SK-N-SH (cell line): ENCODE measurements at regions not wholly inside any gene's neighbourhood (a gene's known extent, or its start where the extent isn't known, plus 50 kb on each side); places are given as distances from the start of the nearest gene placed in this dataset.

Experiments used
- CTCF ChIA-PET: fragments of 300-600, 350-600 bp; formaldehyde crosslinking; extraction: SDS; loops from one replicate; lab custom pipeline; 2021; lab: Yijun Ruan, JAX
- POLR2A ChIA-PET: fragments of 350-600 bp; sonication (Branson Sonifier 250); formaldehyde crosslinking; extraction: SDS; loops from one replicate; lab custom pipeline; 2020; ENCODE audit warnings: antibody characterized with exemption, inconsistent platforms; lab: Yijun Ruan, JAX
- DNase-seq: peaks from one replicate; pipeline ENCODE4 v3.0.0; 2012
- H2AFZ ChIP-seq: fragments of 200-600 bp; sonication (generic); 2 replicates; pipeline ENCODE4 v1.8.1; 2016; ENCODE audit warnings: antibody characterized with exemption, mild to moderate bottlenecking, low read depth
- H3F3A ChIP-seq: fragments of 200-600 bp; sonication (generic); replicated peaks from 2 replicates; pipeline ENCODE3; 2016; ENCODE audit warnings: antibody characterized with exemption, mild to moderate bottlenecking; ENCODE audit not compliant: insufficient read depth
- H3K27ac ChIP-seq, 2 experiments: fragments of 200-500 bp in 1 of 2; fragments of 200-600 bp in 1 of 2; sonication (Bioruptor generic) in 1 of 2; sonication (generic), shearing (Covaris generic) in 1 of 2; 2 replicates each; pipeline versions ENCODE4 v1.5.1 to v1.6.1; 2014 to 2016; ENCODE audit warnings: low read depth in 2 of 2, inconsistent platforms in 1 of 2, low read length in 1 of 2, mild to moderate bottlenecking in 1 of 2, mixed read lengths in 1 of 2
- H3K27me3 ChIP-seq: fragments of 200-600 bp; sonication (generic), shearing (Covaris generic); 2 replicates; pipeline ENCODE4 v1.6.1; 2016; ENCODE audit warnings: mixed run types; ENCODE audit not compliant: insufficient read depth
- H3K36me3 ChIP-seq, 2 experiments: fragments of 200-500 bp in 1 of 2; fragments of 200-600 bp in 1 of 2; sonication (Bioruptor generic) in 1 of 2; sonication (generic) in 1 of 2; replicated peaks in 1 of 2; 2 replicates each; pipeline versions ENCODE3 to v1.5.1; 2014 to 2016; ENCODE audit warnings: low read length in 1 of 2, mild to moderate bottlenecking in 1 of 2; ENCODE audit not compliant: insufficient read depth in 2 of 2, control insufficient read depth in 1 of 2
- H3K4me1 ChIP-seq, 2 experiments: fragments of 200-500 bp in 1 of 2; fragments of 200-600 bp in 1 of 2; sonication (Bioruptor generic) in 1 of 2; sonication (generic), shearing (Covaris generic) in 1 of 2; 2 replicates each; pipeline versions ENCODE4 v1.5.1 to v1.6.1; 2014 to 2016; ENCODE audit warnings: low read depth in 1 of 2, low read length in 1 of 2, mixed run types in 1 of 2; ENCODE audit not compliant: insufficient read depth in 2 of 2, control insufficient read depth in 1 of 2
- H3K4me2 ChIP-seq: fragments of 200-600 bp; sonication (generic), shearing (Covaris generic); 2 replicates; pipeline ENCODE4 v1.6.1; 2017; ENCODE audit warnings: mixed run types
- H3K4me3 ChIP-seq, 2 experiments: fragments of 200-500 bp in 1 of 2; fragments of 200-600 bp in 1 of 2; sonication (Bioruptor generic) in 1 of 2; sonication (generic), shearing (Covaris generic) in 1 of 2; 2 replicates each; pipeline versions ENCODE4 v1.5.1 to v1.8.1; 2014 to 2016; ENCODE audit warnings: low read depth in 2 of 2, inconsistent platforms in 1 of 2, low read length in 1 of 2, mild to moderate bottlenecking in 1 of 2, mixed read lengths in 1 of 2, moderate library complexity in 1 of 2
- H3K79me2 ChIP-seq: fragments of 200-600 bp; sonication (generic); 2 replicates; pipeline ENCODE4 v1.8.1; 2017; ENCODE audit warnings: mild to moderate bottlenecking; ENCODE audit not compliant: insufficient read depth
- H3K9ac ChIP-seq: fragments of 200-600 bp; sonication (generic); 2 replicates; pipeline ENCODE4 v1.6.1; 2017; ENCODE audit warnings: mixed run types
- H3K9me2 ChIP-seq: fragments of 200-600 bp; sonication (generic); 2 replicates; pipeline ENCODE4 v1.6.1; 2017; ENCODE audit warnings: mixed run types
- H3K9me3 ChIP-seq: fragments of 200-600 bp; sonication (generic); 2 replicates; pipeline ENCODE4 v1.6.1; 2017; ENCODE audit warnings: mixed run types, mild to moderate bottlenecking, moderate library complexity
- H4K20me1 ChIP-seq: fragments of 200-600 bp; sonication (generic); 2 replicates; pipeline ENCODE4 v1.6.1; 2017; ENCODE audit warnings: mild to moderate bottlenecking, mixed run types; ENCODE audit not compliant: insufficient read depth
- CTCF ChIP-seq: fragments of 200-600 bp; sonication (generic); IDR thresholded peaks from 2 replicates; pipeline ENCODE4 v1.6.1; 2017; ENCODE audit warnings: antibody characterized with exemption, mild to moderate bottlenecking, moderate library complexity
- FOXJ3 ChIP-seq: sonication (generic); formaldehyde crosslinking; IDR thresholded peaks from 2 replicates; pipeline ENCODE4 v1.5.1; 2020; ENCODE audit warnings: mild to moderate bottlenecking, missing genetic modification reagents
- GABPA ChIP-seq: IDR thresholded peaks from 2 replicates; pipeline ENCODE4 v1.4.0; 2012; ENCODE audit warnings: low read depth, mild to moderate bottlenecking
- JUND ChIP-seq: IDR thresholded peaks from 2 replicates; pipeline ENCODE4 v1.4.0; 2012
- MAX ChIP-seq: IDR thresholded peaks from 2 replicates; pipeline ENCODE4 v1.4.0; 2012; ENCODE audit warnings: low read depth
- MEF2A ChIP-seq: IDR thresholded peaks from 2 replicates; pipeline ENCODE4 v1.4.0; 2012; ENCODE audit warnings: low read depth, borderline replicate concordance
- MXI1 ChIP-seq: IDR thresholded peaks from 2 replicates; pipeline ENCODE4 v1.6.1; 2012; ENCODE audit warnings: mild to moderate bottlenecking, low read depth, low read length, improper control_type of control experiment
- NRF1 ChIP-seq: IDR thresholded peaks from 2 replicates; pipeline ENCODE4 v1.6.1; 2012; ENCODE audit warnings: low read depth, mild to moderate bottlenecking, low read length
- PBX3 ChIP-seq: IDR thresholded peaks from 2 replicates; pipeline ENCODE4; 2012
- POLR2AphosphoS5 ChIP-seq: IDR thresholded peaks from 2 replicates; pipeline ENCODE4 v1.6.1; 2012; ENCODE audit warnings: low read depth, low read length
- RAD21 ChIP-seq: IDR thresholded peaks from 2 replicates; pipeline ENCODE4 v1.6.1; 2012; ENCODE audit warnings: mild to moderate bottlenecking, low read length
- SMC3 ChIP-seq: IDR thresholded peaks from 2 replicates; pipeline ENCODE4 v1.6.1; 2012; ENCODE audit warnings: low read depth, low read length, improper control_type of control experiment
- WGBS: methylation state at CpG from one replicate; pipeline ENCODE4 v1.1.6; 2017; ENCODE audit warnings: low lambda C conversion rate; 5-methylcytosine and 5-hydroxymethylcytosine counted together
- TF ChIP-seq, protein P1 (sequence below): IDR thresholded peaks from 2 replicates; pipeline ENCODE4 v1.4.0; 2012; ENCODE audit warnings: low read depth, borderline replicate concordance
- TF ChIP-seq, protein P2 (sequence below): IDR thresholded peaks from 2 replicates; pipeline ENCODE4 v1.4.0; 2012; ENCODE audit warnings: low read depth, borderline replicate concordance
- TF ChIP-seq, protein P3 (sequence below): IDR thresholded peaks from 2 replicates; pipeline ENCODE4 v1.6.1; 2012; ENCODE audit warnings: mild to moderate bottlenecking, low read depth, low read length, moderate library complexity

DNA sequence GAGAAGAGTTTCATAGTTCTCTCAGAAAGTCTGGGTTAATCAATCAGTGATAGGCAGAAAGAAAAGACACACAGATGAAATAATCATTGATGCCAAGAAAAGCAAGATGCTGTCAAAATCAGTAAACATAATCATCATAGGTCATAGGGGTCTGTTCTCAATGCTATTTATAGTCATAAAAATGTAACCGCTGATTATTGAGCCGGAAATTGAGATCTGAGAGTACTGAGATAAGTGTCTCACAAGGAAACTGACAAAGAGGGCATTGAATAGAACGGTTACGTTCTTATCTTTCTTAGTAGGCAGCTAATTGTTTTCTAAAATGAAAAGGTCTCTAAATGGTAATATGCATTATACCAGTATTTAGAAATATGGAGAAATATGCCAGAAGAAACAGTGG lies 1686.1 kb upstream of the AGA start (continued):
- TF ChIP-seq PBX3 = no peak
- TF ChIP-seq RAD21 = no peak
- TF ChIP-seq MAX = no peak
- TF ChIP-seq CTCF = no peak
- TF ChIP-seq MEF2A = no peak
- no peak for TF ChIP-seq SMC3
- TF ChIP-seq, protein P1, sequence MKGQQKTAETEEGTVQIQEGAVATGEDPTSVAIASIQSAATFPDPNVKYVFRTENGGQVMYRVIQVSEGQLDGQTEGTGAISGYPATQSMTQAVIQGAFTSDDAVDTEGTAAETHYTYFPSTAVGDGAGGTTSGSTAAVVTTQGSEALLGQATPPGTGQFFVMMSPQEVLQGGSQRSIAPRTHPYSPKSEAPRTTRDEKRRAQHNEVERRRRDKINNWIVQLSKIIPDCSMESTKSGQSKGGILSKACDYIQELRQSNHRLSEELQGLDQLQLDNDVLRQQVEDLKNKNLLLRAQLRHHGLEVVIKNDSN = no peak
- TF ChIP-seq FOXJ3 (CRISPR knock-in tag) = no peak
- no peak for TF ChIP-seq GABPA
- TF ChIP-seq NRF1 = no peak

- POLR2A ChIA-PET = no interaction called here
These were observed 1688.0 kb upstream of the AGA start for GRCh38 chr4:179130122-179130714.

More at GRCh38 chr4:179130122-179130714, 1688.0 kb upstream of the AGA start:
- H3F3A ChIP-seq = no peaks in the 10 kb centered on the region
- no peak overlapping the region for H3K27ac ChIP-seq
- no peaks in the 10 kb centered on the region for H3K79me2 ChIP-seq
- H3K4me2 ChIP-seq = no peak overlapping the region
- no peak overlapping the region for H3K4me3 ChIP-seq
- H3K9me3 ChIP-seq = no peaks in the 10 kb centered on the region
- WGBS = 3% methylated on average over 2 of the region's 2 CpGs
- no peak overlapping the region for H2AFZ ChIP-seq
- CTCF ChIA-PET = no interaction called here
- no peaks in the 10 kb centered on the region for H3K36me3 ChIP-seq
- TF ChIP-seq, protein P2, sequence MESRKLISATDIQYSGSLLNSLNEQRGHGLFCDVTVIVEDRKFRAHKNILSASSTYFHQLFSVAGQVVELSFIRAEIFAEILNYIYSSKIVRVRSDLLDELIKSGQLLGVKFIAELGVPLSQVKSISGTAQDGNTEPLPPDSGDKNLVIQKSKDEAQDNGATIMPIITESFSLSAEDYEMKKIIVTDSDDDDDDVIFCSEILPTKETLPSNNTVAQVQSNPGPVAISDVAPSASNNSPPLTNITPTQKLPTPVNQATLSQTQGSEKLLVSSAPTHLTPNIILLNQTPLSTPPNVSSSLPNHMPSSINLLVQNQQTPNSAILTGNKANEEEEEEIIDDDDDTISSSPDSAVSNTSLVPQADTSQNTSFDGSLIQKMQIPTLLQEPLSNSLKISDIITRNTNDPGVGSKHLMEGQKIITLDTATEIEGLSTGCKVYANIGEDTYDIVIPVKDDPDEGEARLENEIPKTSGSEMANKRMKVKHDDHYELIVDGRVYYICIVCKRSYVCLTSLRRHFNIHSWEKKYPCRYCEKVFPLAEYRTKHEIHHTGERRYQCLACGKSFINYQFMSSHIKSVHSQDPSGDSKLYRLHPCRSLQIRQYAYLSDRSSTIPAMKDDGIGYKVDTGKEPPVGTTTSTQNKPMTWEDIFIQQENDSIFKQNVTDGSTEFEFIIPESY = no peak
- TF ChIP-seq POLR2AphosphoS5 (no peak), GABPA (no peak), CTCF (no peak), JUND (no peak), MXI1 (no peak)
- TF ChIP-seq, protein P3, sequence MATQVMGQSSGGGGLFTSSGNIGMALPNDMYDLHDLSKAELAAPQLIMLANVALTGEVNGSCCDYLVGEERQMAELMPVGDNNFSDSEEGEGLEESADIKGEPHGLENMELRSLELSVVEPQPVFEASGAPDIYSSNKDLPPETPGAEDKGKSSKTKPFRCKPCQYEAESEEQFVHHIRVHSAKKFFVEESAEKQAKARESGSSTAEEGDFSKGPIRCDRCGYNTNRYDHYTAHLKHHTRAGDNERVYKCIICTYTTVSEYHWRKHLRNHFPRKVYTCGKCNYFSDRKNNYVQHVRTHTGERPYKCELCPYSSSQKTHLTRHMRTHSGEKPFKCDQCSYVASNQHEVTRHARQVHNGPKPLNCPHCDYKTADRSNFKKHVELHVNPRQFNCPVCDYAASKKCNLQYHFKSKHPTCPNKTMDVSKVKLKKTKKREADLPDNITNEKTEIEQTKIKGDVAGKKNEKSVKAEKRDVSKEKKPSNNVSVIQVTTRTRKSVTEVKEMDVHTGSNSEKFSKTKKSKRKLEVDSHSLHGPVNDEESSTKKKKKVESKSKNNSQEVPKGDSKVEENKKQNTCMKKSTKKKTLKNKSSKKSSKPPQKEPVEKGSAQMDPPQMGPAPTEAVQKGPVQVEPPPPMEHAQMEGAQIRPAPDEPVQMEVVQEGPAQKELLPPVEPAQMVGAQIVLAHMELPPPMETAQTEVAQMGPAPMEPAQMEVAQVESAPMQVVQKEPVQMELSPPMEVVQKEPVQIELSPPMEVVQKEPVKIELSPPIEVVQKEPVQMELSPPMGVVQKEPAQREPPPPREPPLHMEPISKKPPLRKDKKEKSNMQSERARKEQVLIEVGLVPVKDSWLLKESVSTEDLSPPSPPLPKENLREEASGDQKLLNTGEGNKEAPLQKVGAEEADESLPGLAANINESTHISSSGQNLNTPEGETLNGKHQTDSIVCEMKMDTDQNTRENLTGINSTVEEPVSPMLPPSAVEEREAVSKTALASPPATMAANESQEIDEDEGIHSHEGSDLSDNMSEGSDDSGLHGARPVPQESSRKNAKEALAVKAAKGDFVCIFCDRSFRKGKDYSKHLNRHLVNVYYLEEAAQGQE = no peak
- no peaks in the 10 kb centered on the region for H3K4me1 ChIP-seq
- H3K9ac ChIP-seq = no peak overlapping the region
- DNase-seq = no peak
- no peaks in the 10 kb centered on the region for H3K27me3 ChIP-seq
- H3K9me2 ChIP-seq = no peaks in the 10 kb centered on the region
- H4K20me1 ChIP-seq = no peaks in the 10 kb centered on the region
